DMS79 (cell line): ENCODE measurements at regions not wholly inside any gene's neighbourhood (a gene's known extent, or its start where the extent isn't known, plus 50 kb on each side); places are given as distances from the start of the nearest gene placed in this dataset.
"Not testable (repeated sequence)": the region's sequence is repeated elsewhere in the genome, so short reads cannot be mapped to it uniquely, and the experiment has no call there.

Experiments
- DNase-seq: peaks from one replicate; lab custom pipeline; 2025; lab: John Stamatoyannopoulos, UW

- no peak for DNase-seq
Measured at GRCh38 chr6:170018422-170018935, 267.1 kb downstream of the ERMARD start.

- DNase-seq, result no peak
Measured at GRCh38 chr6:170017603-170018320, 266.3 kb downstream of the ERMARD start.

DNA sequence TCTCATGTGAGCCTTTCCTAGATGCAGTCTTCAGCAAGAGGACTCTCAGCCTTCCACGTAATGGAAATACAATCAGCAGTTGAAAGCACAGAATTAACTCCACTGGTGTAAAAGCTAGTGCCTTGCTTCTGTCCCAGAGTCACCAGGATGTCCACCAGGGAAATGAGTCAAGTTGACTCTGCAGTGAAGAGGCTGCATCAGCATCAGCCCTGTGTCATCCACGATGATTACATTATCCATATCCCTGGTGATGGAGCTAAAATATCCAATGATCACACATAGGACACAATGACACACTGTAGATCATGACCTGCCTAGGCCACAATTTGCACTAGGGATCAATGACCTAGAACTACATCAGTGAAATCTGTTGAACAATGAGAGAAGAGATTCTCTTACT is 262.4 kb downstream of the ERMARD start:
- no peak for DNase-seq

- no peak for DNase-seq
Measured at GRCh38 chr6:170012037-170012330, 260.6 kb downstream of the ERMARD start.

DNA sequence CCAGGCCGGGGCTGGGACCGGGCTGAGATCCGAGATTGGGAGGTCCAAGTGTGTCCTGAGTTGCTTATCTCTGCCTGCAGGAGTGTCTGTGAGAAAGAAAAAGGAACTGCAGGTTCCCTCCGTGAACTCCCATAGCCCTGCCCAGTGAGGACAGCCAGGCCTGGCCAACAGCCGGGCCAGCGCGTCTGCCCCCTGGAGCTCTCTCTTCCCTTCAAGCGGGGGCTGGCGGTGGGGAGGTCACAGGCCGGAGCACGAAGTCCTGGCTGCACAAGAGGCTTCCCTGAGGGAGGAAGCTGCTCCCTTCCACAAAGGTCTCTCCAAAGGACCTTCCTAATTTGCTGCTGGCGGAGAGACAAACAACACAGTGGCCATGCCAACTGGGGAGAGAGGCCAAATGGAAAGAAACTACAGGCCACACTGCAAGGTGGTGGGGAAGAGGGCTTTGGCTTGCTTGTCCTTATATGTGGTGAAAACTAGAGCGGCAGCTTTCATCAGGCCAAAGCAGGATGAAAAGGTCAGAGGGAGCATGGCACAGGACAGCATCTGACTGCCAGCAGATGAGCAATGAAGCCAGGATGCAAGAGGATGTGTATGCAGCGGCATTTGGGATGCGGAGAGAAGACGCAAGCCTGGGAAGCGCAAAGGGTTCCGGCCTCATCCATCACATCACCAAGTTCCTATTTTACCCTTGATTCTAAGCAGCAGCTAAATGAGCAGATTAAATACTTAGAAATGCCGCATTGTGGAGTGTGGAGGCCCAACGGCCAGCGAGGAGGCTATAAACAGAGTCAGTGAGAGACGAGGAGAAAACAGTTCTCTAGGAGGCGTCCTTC is 260.0 kb downstream of the ERMARD start:
- no peak for DNase-seq

- DNase-seq, result no peak
Measured at GRCh38 chr6:170010665-170011203, 259.3 kb downstream of the ERMARD start.

DNA sequence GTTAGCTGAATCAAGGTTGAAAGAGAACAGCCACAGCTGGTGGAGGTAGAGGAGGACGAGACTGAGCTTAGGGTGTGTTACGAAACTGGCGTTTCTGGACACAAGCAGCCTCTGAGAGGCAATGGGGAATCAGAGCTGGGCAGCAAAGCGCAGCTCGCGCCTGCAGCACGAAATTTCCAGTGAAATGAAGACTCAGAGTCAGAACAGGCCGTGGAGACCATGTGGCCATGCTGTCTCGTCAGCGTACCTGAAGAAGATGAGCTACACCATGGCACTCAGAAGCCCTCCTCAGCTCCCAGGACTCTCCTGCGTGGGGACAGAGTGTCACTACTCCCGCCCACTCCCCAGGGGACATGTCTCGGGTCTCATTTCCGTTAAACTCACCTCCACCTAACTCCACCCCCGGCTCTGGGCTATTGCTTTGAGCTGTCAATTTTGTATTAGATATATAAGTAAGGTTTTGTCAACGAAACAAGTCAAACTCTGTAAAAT is 256.9 kb downstream of the ERMARD start:
- no peak for DNase-seq

- peak; percentile 94 for DNase-seq
Measured at GRCh38 chr6:170007468-170008293, 256.3 kb downstream of the ERMARD start.

DNA sequence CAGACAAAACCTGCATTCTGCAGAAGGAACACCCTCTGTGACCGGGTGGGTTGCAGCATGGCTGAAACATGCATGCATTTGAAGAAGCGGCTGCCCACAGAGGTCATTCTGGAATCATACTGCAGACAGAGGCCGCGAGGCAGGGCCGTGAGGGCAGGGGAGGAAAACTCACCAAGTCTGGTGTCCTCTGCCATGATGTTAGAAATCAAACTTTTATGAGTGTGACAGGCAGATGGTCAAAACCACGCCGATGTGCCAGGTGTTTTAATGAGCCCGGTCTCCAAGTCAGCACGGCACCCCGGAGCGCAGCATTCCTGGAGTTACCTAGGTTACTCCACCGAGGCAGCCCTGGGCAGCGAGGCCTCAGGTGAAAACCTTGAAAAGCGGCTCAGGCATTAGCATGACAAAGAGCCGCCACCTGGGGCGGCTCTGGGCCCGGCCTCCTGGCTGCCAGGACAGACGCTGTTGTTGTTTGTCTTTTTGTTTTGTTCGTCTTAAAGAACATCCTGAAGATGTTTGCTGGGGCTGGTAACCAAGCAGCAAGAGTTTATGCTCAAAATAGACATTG is 255.6 kb downstream of the ERMARD start:
- DNase-seq, result peak; percentile 72

GRCh38 chr6:170006071-170006899 is 254.9 kb downstream of the ERMARD start:
- no peak for DNase-seq

DNA sequence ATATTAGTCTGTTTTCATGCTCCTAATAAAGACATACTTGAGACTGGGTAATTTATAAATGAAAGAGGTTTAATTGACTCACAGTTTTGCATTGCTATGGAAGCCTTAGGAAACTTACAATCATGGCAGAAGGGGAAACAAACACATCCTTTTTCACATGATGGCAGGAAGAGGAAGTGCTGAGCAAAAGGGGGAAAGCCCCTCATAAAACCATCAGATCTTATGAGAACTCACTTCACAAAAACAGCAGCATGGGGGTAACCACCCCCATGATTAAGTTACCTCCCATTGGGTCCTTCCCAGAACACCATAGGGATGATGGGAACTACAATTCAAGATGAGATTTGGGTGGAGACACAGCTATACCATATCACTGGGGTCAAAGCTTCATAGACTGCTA is 254.2 kb downstream of the ERMARD start:
- no peak for DNase-seq

DNA sequence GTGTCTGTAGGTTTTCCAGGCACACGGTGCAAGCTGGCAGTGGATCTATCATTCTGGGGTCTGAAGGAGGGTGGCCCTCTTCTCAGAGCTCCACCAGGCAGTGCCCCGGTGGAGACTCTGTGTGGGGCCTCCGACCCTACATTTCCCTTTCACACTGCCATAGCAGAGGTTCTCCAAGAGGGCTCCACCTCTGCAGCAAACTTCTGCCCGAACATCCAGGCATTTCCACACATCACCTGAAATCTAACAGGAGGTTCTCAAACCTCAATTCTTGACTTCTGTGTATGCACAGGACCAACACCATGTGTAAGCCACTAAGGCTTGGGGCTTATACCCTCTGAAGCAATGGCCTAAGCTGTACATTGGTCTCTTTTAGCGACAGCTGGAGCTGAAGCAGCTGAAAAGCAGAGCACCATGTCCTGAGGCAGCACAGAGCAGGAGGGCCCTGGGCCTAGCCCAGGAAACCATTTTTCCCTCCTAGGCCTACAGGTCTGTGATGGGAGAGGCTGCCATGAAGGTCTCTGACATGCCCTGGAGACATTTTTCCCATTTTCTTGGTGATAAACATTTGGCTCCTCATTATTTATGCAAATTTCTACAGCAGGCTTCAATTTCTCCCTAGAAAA is 253.3 kb downstream of the ERMARD start:
- DNase-seq, result no peak

DNA sequence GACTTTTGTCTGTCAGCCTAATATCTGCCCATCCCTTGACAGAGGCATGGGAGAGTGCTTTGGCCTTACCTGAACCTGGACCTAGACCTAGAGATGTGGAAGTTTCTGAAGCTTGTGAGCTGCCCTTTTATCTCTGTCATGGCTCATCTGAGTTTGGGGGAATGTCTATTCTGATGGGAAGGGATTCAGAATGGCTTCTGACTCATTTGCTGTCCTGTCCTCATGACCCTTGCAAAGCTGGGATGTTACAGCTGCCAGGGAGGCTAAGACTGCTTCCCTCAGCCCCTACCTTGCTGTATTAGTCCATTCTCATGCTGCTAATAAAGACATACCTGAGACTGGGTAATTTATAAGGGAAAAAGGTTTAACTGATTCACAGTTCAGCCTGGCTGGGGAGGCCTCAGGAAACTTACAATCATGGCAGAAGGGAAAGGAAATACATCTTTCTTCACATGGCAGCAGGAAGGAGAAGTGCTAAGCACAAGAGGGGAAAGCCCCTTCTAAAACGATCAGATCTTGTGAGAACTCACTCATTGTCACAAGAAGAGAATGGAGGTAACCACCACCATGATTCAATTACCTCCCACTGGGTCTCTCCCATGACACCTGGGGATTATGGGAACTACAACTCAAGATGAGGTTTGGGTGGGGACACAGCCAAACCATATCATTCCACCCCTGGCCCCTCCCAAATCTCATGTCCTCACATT is 252.2 kb downstream of the ERMARD start:
- DNase-seq, result no peak

- no peak for DNase-seq
Measured at GRCh38 chr6:170003027-170003426, 251.6 kb downstream of the ERMARD start.

DNA sequence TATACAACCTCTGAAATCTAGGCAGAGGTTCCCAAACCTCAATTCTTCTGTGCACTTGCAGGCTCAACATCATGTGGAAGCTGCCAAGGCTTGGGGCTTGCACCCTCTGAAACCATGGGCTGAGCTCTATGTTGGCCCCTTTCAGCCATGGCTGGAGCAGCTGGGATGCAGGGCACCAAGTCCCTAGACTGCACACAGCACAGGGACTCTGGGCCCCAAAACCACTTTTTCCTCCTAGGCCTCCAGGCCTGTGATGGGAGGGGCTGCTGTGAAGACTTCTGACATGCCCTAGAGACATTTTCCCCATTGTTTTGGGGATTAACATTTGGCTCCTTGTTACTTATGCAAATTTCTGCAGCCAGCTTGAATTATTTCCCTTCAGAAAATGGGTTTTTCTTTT is 250.4 kb downstream of the ERMARD start:
- not testable (repeated sequence) for DNase-seq

GRCh38 chr6:170000071-170000843 is 248.8 kb downstream of the ERMARD start:
- DNase-seq, result no peak

DNA sequence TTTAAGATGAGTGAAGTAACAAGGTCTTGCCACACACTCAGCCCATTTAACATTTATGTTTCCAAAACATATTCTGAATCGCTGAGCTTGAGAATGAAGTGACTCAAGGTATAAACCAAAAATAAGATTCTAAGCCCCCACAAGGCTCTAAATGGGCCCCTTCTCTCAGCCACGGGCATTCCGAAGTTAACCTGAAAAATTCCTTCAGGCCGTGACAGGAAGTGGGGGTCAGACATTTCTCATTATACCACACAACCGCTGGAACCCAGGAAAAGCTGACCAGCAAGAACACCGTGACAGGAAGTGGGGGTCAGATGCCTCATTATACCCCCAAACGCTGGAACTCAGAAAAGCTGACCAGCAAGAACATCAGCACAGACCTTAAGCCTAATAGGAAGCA is 247.9 kb downstream of the ERMARD start:
- no peak for DNase-seq

DNA sequence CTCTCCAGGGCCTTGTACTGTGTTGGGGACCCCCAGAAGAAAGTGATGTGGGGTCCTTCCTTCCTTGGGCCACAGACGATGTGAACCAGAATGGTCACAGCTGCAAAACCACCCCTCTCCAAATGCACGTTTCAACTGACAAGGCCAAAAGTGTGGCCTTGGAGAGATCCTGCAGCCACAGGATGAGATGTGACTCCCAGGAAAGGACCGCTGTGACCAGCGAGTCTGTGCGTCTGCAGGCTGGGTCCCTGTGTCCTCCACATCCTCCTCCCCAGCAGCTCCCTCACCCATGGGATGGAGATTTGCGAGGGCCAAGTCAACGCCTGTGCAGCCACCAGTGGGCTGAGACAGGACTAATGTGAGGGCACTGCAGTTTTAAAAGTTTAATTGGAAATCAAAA is 247.0 kb downstream of the ERMARD start:
- no peak for DNase-seq

GRCh38 chr6:169997930-169998218 is 246.5 kb downstream of the ERMARD start:
- DNase-seq, result no peak
